IMR-90 (cell line): ENCODE measurements at regions not wholly inside any gene's neighbourhood (a gene's known extent, or its start where the extent isn't known, plus 50 kb on each side); places are given as distances from the start of the nearest gene placed in this dataset.

ENCODE experiments used
- ATAC-seq: fragments of 200-7000 bp; cut with Tn5 transposase; 2 replicates; pipeline ENCODE4 v1.9.1; 2020; ENCODE audit warnings: low read depth, mild to moderate bottlenecking, moderate library complexity
- BruUV-seq: library from RNA; stranded (reverse); fragments of 400-500 nt; replicated peaks from 2 replicates; lab custom pipeline; 2021; lab: Mats Ljungman, UMichigan
- CTCF ChIA-PET: fragments of 300-600 bp; formaldehyde crosslinking; extraction: SDS; loops from one replicate; lab custom pipeline; 2021; ENCODE audit warnings: antibody characterized with exemption; lab: Yijun Ruan, JAX
- POLR2A ChIA-PET: fragments of 300-600 bp; sonication (Branson Sonifier 250); formaldehyde crosslinking; loops from one replicate; lab custom pipeline; 2022; ENCODE audit warnings: antibody characterized with exemption; ENCODE audit not compliant: unreplicated experiment; lab: Charles Lee
- DNase-seq: peaks from one replicate; pipeline ENCODE4 v3.0.0; 2013
- H2AFZ ChIP-seq: replicated peaks from 2 replicates; pipeline ENCODE3; 2013; ENCODE audit warnings: low read length, mild to moderate bottlenecking; ENCODE audit not compliant: poor library complexity
- H2AK5ac ChIP-seq: 2 replicates; pipeline ENCODE4 v1.6.1; 2013; ENCODE audit warnings: low read depth, low read length, inconsistent platforms
- H2AK9ac ChIP-seq: replicated peaks from 2 replicates; pipeline ENCODE3; 2013; ENCODE audit warnings: mild to moderate bottlenecking, low read depth, low read length, moderate library complexity; ENCODE audit not compliant: poor library complexity
- H2BK120ac ChIP-seq: 2 replicates; pipeline ENCODE4 v1.6.1; 2013; ENCODE audit warnings: low read depth, low read length, inconsistent platforms
- H2BK15ac ChIP-seq: 3 replicates; pipeline ENCODE4 v1.6.1; 2013; ENCODE audit warnings: low read depth, low read length, inconsistent platforms
- H2BK20ac ChIP-seq: 2 replicates; pipeline ENCODE4 v1.6.1; 2013; ENCODE audit warnings: low read depth, mild to moderate bottlenecking, inconsistent platforms, low read length, moderate library complexity
- H2BK5ac ChIP-seq: 2 replicates; pipeline ENCODE4 v1.6.1; 2013; ENCODE audit warnings: mild to moderate bottlenecking, low read depth, low read length, inconsistent platforms; ENCODE audit not compliant: poor library complexity, severe bottlenecking
- H3K14ac ChIP-seq: replicated peaks from 2 replicates; pipeline ENCODE4 v1.6.1; 2013; ENCODE audit warnings: low read depth, low read length, inconsistent platforms
- H3K18ac ChIP-seq: 2 replicates; pipeline ENCODE4 v1.6.1; 2013; ENCODE audit warnings: low read depth, low read length, control low read depth
- H3K23ac ChIP-seq: 2 replicates; pipeline ENCODE4 v1.6.1; 2013; ENCODE audit warnings: low read depth, low read length, inconsistent platforms
- H3K27ac ChIP-seq: 2 replicates; pipeline ENCODE4 v1.5.1; 2013; ENCODE audit warnings: mild to moderate bottlenecking, control low read depth, low read length; ENCODE audit not compliant: insufficient read depth
- H3K27me3 ChIP-seq: 2 replicates; pipeline ENCODE4 v1.6.1; 2013; ENCODE audit warnings: low read length; ENCODE audit not compliant: control insufficient read depth, insufficient read depth
- H3K36me3 ChIP-seq: 2 replicates; pipeline ENCODE4 v1.6.1; 2013; ENCODE audit warnings: low read length, mixed read lengths; ENCODE audit not compliant: control insufficient read depth, insufficient read depth
- H3K4ac ChIP-seq: 2 replicates; pipeline ENCODE4 v1.6.1; 2013; ENCODE audit warnings: low read depth, low read length, inconsistent platforms
- H3K4me1 ChIP-seq: 2 replicates; pipeline ENCODE4 v1.6.1; 2013; ENCODE audit warnings: low read length, mixed read lengths; ENCODE audit not compliant: control insufficient read depth, insufficient read depth
- H3K4me2 ChIP-seq: 2 replicates; pipeline ENCODE4 v1.6.1; 2013; ENCODE audit warnings: low read depth, mild to moderate bottlenecking, control low read depth, low read length, moderate library complexity
- H3K4me3 ChIP-seq: 2 replicates; pipeline ENCODE4 v1.5.1; 2013; ENCODE audit warnings: low read depth, mild to moderate bottlenecking, control low read depth, low read length, moderate library complexity; ENCODE audit not compliant: insufficient read depth
- H3K56ac ChIP-seq: 2 replicates; pipeline ENCODE4 v1.6.1; 2013; ENCODE audit warnings: low read length, inconsistent platforms; ENCODE audit not compliant: insufficient read depth; ENCODE audit errors: extremely low read depth
- H3K79me1 ChIP-seq, 2 experiments: 2 replicates each; pipeline ENCODE4 v1.6.1; 2013; ENCODE audit warnings: low read length in 2 of 2, inconsistent platforms in 1 of 2, low read depth in 1 of 2
- H3K9ac ChIP-seq: 2 replicates; pipeline ENCODE4 v1.6.1; 2013; ENCODE audit warnings: low read depth, low read length, control low read depth
- H3K9me1 ChIP-seq: 2 replicates; pipeline ENCODE4 v1.6.1; 2013; ENCODE audit warnings: low read length, inconsistent platforms; ENCODE audit not compliant: insufficient read depth
- H3K9me3 ChIP-seq: 2 replicates; pipeline ENCODE4 v1.6.1; 2013; ENCODE audit warnings: low read length; ENCODE audit not compliant: control insufficient read depth, insufficient read depth
- H4K20me1 ChIP-seq: 2 replicates; pipeline ENCODE4 v1.6.1; 2013; ENCODE audit warnings: low read length, inconsistent platforms; ENCODE audit not compliant: insufficient read depth
- H4K5ac ChIP-seq: 2 replicates; pipeline ENCODE4 v1.6.1; 2013; ENCODE audit warnings: mild to moderate bottlenecking, low read depth, low read length, control low read depth
- H4K8ac ChIP-seq, 2 experiments: 2 replicates each; pipeline ENCODE4 v1.6.1; 2013; ENCODE audit warnings: low read depth in 2 of 2, low read length in 2 of 2, control low read depth in 1 of 2, inconsistent platforms in 1 of 2
- H4K91ac ChIP-seq: 2 replicates; pipeline ENCODE4 v1.6.1; 2013; ENCODE audit warnings: low read depth, low read length, inconsistent platforms; ENCODE audit not compliant: insufficient read depth
- BHLHE40 ChIP-seq: fragments of 150-350 bp; IDR thresholded peaks from 2 replicates; pipeline ENCODE4 v1.6.1; 2016; ENCODE audit warnings: mild to moderate bottlenecking, low read depth, low read length
- CEBPB ChIP-seq: IDR thresholded peaks from 2 replicates; pipeline ENCODE4 v1.6.1; 2012; ENCODE audit warnings: low read depth, low read length, improper control_type of control experiment
- CHD1 ChIP-seq: IDR thresholded peaks from 2 replicates; pipeline ENCODE4 v1.6.1; 2012; ENCODE audit warnings: low read depth, low read length, improper control_type of control experiment
- FOS ChIP-seq: fragments of 150-350 bp; IDR thresholded peaks from 2 replicates; pipeline ENCODE4 v1.6.1; 2016; ENCODE audit warnings: low read depth, low read length
- MXI1 ChIP-seq: IDR thresholded peaks from 2 replicates; pipeline ENCODE4 v1.6.1; 2012; ENCODE audit warnings: low read depth, mild to moderate bottlenecking, low read length, moderate library complexity, borderline replicate concordance
- POLR2A ChIP-seq: IDR thresholded peaks from 2 replicates; pipeline ENCODE4 v1.6.1; 2012; ENCODE audit warnings: mild to moderate bottlenecking, low read depth, low read length
- RCOR1 ChIP-seq: IDR thresholded peaks from 2 replicates; pipeline ENCODE4 v1.6.1; 2012; ENCODE audit warnings: mild to moderate bottlenecking, low read length, improper control_type of control experiment; ENCODE audit not compliant: insufficient replicate concordance
- SMC3 ChIP-seq: fragments of 150-350 bp; IDR thresholded peaks from 2 replicates; pipeline ENCODE4 v1.6.1; 2016; ENCODE audit warnings: low read depth, mild to moderate bottlenecking, antibody characterized with exemption, low read length, moderate library complexity
- WGBS, 2 experiments: methylation state at CpG; one replicate each; pipeline versions ENCODE4 v1.1.5 to v1.1.7; 2013; ENCODE audit warnings: missing lambda C conversion rate in 2 of 2; ENCODE audit not compliant: insufficient read length in 1 of 2; ENCODE audit errors: extremely low coverage in 2 of 2; 5-methylcytosine and 5-hydroxymethylcytosine counted together
- dilution Hi-C: fragments of 300-500 bp; cut with HindIII; formaldehyde crosslinking; loops from one replicate; pipeline ENCODE4 v1.14.3; 2018; ENCODE audit warnings: low sequenced_read_pairs; ENCODE audit not compliant: unreplicated experiment
- in situ Hi-C: fragments of 300-500 bp; cut with MboI; formaldehyde crosslinking; loops from 3 replicates; pipeline ENCODE4 v1.14.3; 2019; ENCODE audit warnings: low sequenced_read_pairs, inconsistent platforms, mixed read lengths
- intact Hi-C: fragments of 100-400 bp; cut with micrococcal nuclease; formaldehyde crosslinking; loops from 2 replicates; pipeline ENCODE4 v1.10.0; 2022
- TF ChIP-seq, protein P1 (sequence below): fragments of 150-350 bp; IDR thresholded peaks from 2 replicates; pipeline ENCODE4 v1.6.1; 2017; ENCODE audit warnings: mild to moderate bottlenecking, antibody characterized with exemption, low read length, low read depth
- TF ChIP-seq, protein P2 (sequence below): conservative IDR thresholded peaks from 2 replicates; pipeline ENCODE4 v1.5.1; 2012; ENCODE audit warnings: mild to moderate bottlenecking, low read depth, low read length, improper control_type of control experiment

DNA sequence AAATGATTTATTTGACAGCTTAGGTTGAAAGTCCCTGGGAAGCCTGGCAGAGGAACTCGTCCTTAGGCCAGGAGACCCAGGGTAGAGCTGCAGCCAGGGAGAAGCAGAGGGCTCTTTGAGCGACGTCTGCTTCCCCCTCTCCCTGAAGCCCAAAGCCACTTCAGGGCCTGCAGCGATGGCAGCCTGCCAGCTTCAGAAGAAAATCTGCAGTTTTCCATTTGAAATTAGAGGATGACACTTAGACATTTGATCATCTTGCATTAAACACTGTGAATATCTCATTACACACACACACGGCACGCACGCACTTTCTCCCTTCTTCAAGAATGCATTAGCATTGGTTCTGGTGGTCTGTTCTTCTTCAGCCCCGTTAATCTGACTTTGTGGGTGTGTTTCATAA is 96.5 kb downstream of the PLEKHG1 start:
- WGBS, 2 experiments: 20% methylated on average over 1 of the region's 8 CpGs; no CpG with 5 or more reads in 1 of the 2 experiments
- Histone ChIP-seq H2AFZ (no peak overlapping the region), H3K9me3 (no peaks in the 10 kb centered on the region), H3K18ac (no peak overlapping the region), H2BK120ac (no peak overlapping the region), H2AK5ac (no peak overlapping the region), H2AK9ac (no peak overlapping the region), H4K8ac (no peak overlapping the region), H3K9ac (no peak overlapping the region), H3K79me1 (no peaks in the 10 kb centered on the region), H3K4ac (no peak overlapping the region), H4K20me1 (no peaks in the 10 kb centered on the region), H3K9me1 (no peaks in the 10 kb centered on the region; the same call in 1 of the 2 replicates), H3K23ac (no peak overlapping the region), H3K4me1 (no peaks in the 10 kb centered on the region), H2BK5ac (no peak overlapping the region), H2BK15ac (no peak overlapping the region), H4K91ac (no peak overlapping the region), H3K27ac (no peak overlapping the region), H2BK20ac (no peak overlapping the region), H3K27me3 (no peaks in the 10 kb centered on the region), H3K36me3 (no peaks in the 10 kb centered on the region), H3K14ac (no peak overlapping the region), H3K4me2 (no peak overlapping the region), H3K4me3 (no peak overlapping the region), H4K5ac (no peak overlapping the region), H3K56ac (no peak overlapping the region)
- dilution Hi-C loops: no loop called here
- TF ChIP-seq, protein P1, sequence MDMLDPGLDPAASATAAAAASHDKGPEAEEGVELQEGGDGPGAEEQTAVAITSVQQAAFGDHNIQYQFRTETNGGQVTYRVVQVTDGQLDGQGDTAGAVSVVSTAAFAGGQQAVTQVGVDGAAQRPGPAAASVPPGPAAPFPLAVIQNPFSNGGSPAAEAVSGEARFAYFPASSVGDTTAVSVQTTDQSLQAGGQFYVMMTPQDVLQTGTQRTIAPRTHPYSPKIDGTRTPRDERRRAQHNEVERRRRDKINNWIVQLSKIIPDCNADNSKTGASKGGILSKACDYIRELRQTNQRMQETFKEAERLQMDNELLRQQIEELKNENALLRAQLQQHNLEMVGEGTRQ: no peak
- TF ChIP-seq BHLHE40: no peak
- no peak for TF ChIP-seq CEBPB
- no peak for TF ChIP-seq MXI1
- TF ChIP-seq RCOR1: no peak
- no peak for TF ChIP-seq SMC3
- TF ChIP-seq POLR2A: no peak
- TF ChIP-seq, protein P2, sequence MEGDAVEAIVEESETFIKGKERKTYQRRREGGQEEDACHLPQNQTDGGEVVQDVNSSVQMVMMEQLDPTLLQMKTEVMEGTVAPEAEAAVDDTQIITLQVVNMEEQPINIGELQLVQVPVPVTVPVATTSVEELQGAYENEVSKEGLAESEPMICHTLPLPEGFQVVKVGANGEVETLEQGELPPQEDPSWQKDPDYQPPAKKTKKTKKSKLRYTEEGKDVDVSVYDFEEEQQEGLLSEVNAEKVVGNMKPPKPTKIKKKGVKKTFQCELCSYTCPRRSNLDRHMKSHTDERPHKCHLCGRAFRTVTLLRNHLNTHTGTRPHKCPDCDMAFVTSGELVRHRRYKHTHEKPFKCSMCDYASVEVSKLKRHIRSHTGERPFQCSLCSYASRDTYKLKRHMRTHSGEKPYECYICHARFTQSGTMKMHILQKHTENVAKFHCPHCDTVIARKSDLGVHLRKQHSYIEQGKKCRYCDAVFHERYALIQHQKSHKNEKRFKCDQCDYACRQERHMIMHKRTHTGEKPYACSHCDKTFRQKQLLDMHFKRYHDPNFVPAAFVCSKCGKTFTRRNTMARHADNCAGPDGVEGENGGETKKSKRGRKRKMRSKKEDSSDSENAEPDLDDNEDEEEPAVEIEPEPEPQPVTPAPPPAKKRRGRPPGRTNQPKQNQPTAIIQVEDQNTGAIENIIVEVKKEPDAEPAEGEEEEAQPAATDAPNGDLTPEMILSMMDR: no peak
- no peak for TF ChIP-seq FOS
- TF ChIP-seq CHD1: no peak
- DNase-seq: no peak
- intact Hi-C loops: no loop called here
- in situ Hi-C loops: no loop called here
- BruUV-seq: no TSS peak
- ATAC-seq: no peak
- ChIA-PET POLR2A (no interaction called here), CTCF (no interaction called here)
